Glutamatergic neuron (in vitro differentiated cells): ENCODE measurements at regions not wholly inside any gene's neighbourhood (a gene's known extent, or its start where the extent isn't known, plus 50 kb on each side); places are given as distances from the start of the nearest gene placed in this dataset.

Source experiments
- DNase-seq: peaks from one replicate; pipeline ENCODE4 v3.0.0; 2022
- H3K27ac Mint-ChIP-seq: one replicate; pipeline ENCODE4 v1.8.0; 2020; ENCODE audit warnings: mild to moderate bottlenecking, mixed read lengths, inconsistent platforms; ENCODE audit not compliant: unreplicated experiment
- H3K27me3 Mint-ChIP-seq: one replicate; pipeline ENCODE4 v1.8.0; 2020; ENCODE audit warnings: mild to moderate bottlenecking, moderate library complexity, mixed read lengths, inconsistent platforms; ENCODE audit not compliant: unreplicated experiment
- H3K36me3 Mint-ChIP-seq: one replicate; pipeline ENCODE4 v1.8.0; 2020; ENCODE audit warnings: mild to moderate bottlenecking, mixed read lengths, inconsistent platforms; ENCODE audit not compliant: unreplicated experiment
- H3K4me1 Mint-ChIP-seq: one replicate; pipeline ENCODE4 v1.8.0; 2020; ENCODE audit warnings: mild to moderate bottlenecking, low read depth, mixed read lengths, inconsistent platforms; ENCODE audit not compliant: unreplicated experiment
- H3K4me3 Mint-ChIP-seq: one replicate; pipeline ENCODE4 v1.8.0; 2020; ENCODE audit warnings: mild to moderate bottlenecking, mixed read lengths, inconsistent platforms; ENCODE audit not compliant: unreplicated experiment
- H3K9me3 Mint-ChIP-seq: one replicate; pipeline ENCODE4 v1.8.0; 2020; ENCODE audit warnings: mild to moderate bottlenecking, moderate library complexity, mixed read lengths, inconsistent platforms; ENCODE audit not compliant: unreplicated experiment
- CTCF ChIP-seq: fragments of 200-600 bp; sonication (generic); IDR thresholded peaks from one replicate; pipeline ENCODE4 v1.5.0; 2021; ENCODE audit not compliant: partially characterized antibody, unreplicated experiment

- Mint-ChIP-seq H3K27ac (no peak overlapping the region), H3K27me3 (peaks cover 4% of the 10 kb centered on the region), H3K4me3 (no peak overlapping the region), H3K9me3 (peaks cover 2% of the 10 kb centered on the region), H3K4me1 (no peaks in the 10 kb centered on the region), H3K36me3 (no peaks in the 10 kb centered on the region)
- no peak for TF ChIP-seq CTCF
- DNase-seq: no peak
Observed at GRCh38 chr1:90346757-90347156, 351.8 kb downstream of the ZNF326 start.

- Mint-ChIP-seq H3K4me3 (no peak overlapping the region), H3K9me3 (peaks cover 2% of the 10 kb centered on the region), H3K36me3 (no peaks in the 10 kb centered on the region), H3K4me1 (no peaks in the 10 kb centered on the region), H3K27ac (no peak overlapping the region), H3K27me3 (peaks cover 4% of the 10 kb centered on the region)
- DNase-seq: no peak
- no peak for TF ChIP-seq CTCF
Observed at GRCh38 chr1:90346349-90346748, 351.4 kb downstream of the ZNF326 start.

- DNase-seq: no peak
- Mint-ChIP-seq H3K36me3 (no peaks in the 10 kb centered on the region), H3K4me3 (no peak overlapping the region), H3K9me3 (peaks cover 2% of the 10 kb centered on the region), H3K27ac (no peak overlapping the region), H3K27me3 (peaks cover 2% of the 10 kb centered on the region), H3K4me1 (no peaks in the 10 kb centered on the region)
- no peak for TF ChIP-seq CTCF
Observed at GRCh38 chr1:90344963-90345730, 350.2 kb downstream of the ZNF326 start.

GRCh38 chr1:90341516-90341915 lies 346.6 kb downstream of the ZNF326 start:
- no peaks in the 10 kb centered on the region for H3K4me1 Mint-ChIP-seq
- no peak for TF ChIP-seq CTCF
- no peaks in the 10 kb centered on the region for H3K36me3 Mint-ChIP-seq
- no peaks in the 10 kb centered on the region for H3K27me3 Mint-ChIP-seq
- no peak for DNase-seq
- no peak overlapping the region for H3K4me3 Mint-ChIP-seq
- H3K27ac Mint-ChIP-seq: no peak overlapping the region
- H3K9me3 Mint-ChIP-seq: no peaks in the 10 kb centered on the region

- H3K9me3 Mint-ChIP-seq: no peaks in the 10 kb centered on the region
- H3K4me1 Mint-ChIP-seq: no peaks in the 10 kb centered on the region
- no peaks in the 10 kb centered on the region for H3K27me3 Mint-ChIP-seq
- H3K4me3 Mint-ChIP-seq: no peak overlapping the region
- DNase-seq: no peak
- H3K27ac Mint-ChIP-seq: no peak overlapping the region
- no peak for TF ChIP-seq CTCF
- no peaks in the 10 kb centered on the region for H3K36me3 Mint-ChIP-seq
Observed at GRCh38 chr1:90340606-90341005, 345.7 kb downstream of the ZNF326 start.
